Glutamatergic neuron (in vitro differentiated cells): ENCODE measurements at regions not wholly inside any gene's neighbourhood (a gene's known extent, or its start where the extent isn't known, plus 50 kb on each side); places are given as distances from the start of the nearest gene placed in this dataset.

Experiments
- DNase-seq: peaks from one replicate; pipeline ENCODE4 v3.0.0; 2022
- H3K27ac Mint-ChIP-seq: one replicate; pipeline ENCODE4 v1.8.0; 2020; ENCODE audit warnings: mild to moderate bottlenecking, mixed read lengths, inconsistent platforms; ENCODE audit not compliant: unreplicated experiment
- H3K27me3 Mint-ChIP-seq: one replicate; pipeline ENCODE4 v1.8.0; 2020; ENCODE audit warnings: mild to moderate bottlenecking, moderate library complexity, mixed read lengths, inconsistent platforms; ENCODE audit not compliant: unreplicated experiment
- H3K36me3 Mint-ChIP-seq: one replicate; pipeline ENCODE4 v1.8.0; 2020; ENCODE audit warnings: mild to moderate bottlenecking, mixed read lengths, inconsistent platforms; ENCODE audit not compliant: unreplicated experiment
- H3K4me1 Mint-ChIP-seq: one replicate; pipeline ENCODE4 v1.8.0; 2020; ENCODE audit warnings: mild to moderate bottlenecking, low read depth, mixed read lengths, inconsistent platforms; ENCODE audit not compliant: unreplicated experiment
- H3K4me3 Mint-ChIP-seq: one replicate; pipeline ENCODE4 v1.8.0; 2020; ENCODE audit warnings: mild to moderate bottlenecking, mixed read lengths, inconsistent platforms; ENCODE audit not compliant: unreplicated experiment
- H3K9me3 Mint-ChIP-seq: one replicate; pipeline ENCODE4 v1.8.0; 2020; ENCODE audit warnings: mild to moderate bottlenecking, moderate library complexity, mixed read lengths, inconsistent platforms; ENCODE audit not compliant: unreplicated experiment
- CTCF ChIP-seq: fragments of 200-600 bp; sonication (generic); IDR thresholded peaks from one replicate; pipeline ENCODE4 v1.5.0; 2021; ENCODE audit not compliant: partially characterized antibody, unreplicated experiment

GRCh38 chr12:89832336-89832735 is 123.7 kb upstream of the ATP2B1 start:
- H3K36me3 Mint-ChIP-seq: no peaks in the 10 kb centered on the region
- no peaks in the 10 kb centered on the region for H3K9me3 Mint-ChIP-seq
- H3K4me1 Mint-ChIP-seq: peaks cover 11% of the 10 kb centered on the region
- no peak overlapping the region for H3K4me3 Mint-ChIP-seq
- no peak overlapping the region for H3K27ac Mint-ChIP-seq
- H3K27me3 Mint-ChIP-seq: no peaks in the 10 kb centered on the region
- DNase-seq: no peak
- TF ChIP-seq CTCF: no peak

GRCh38 chr12:89831310-89832095 is 122.9 kb upstream of the ATP2B1 start:
- Mint-ChIP-seq H3K36me3 (no peaks in the 10 kb centered on the region), H3K27ac (no peak overlapping the region), H3K4me1 (peaks cover 11% of the 10 kb centered on the region), H3K27me3 (no peaks in the 10 kb centered on the region), H3K4me3 (no peak overlapping the region), H3K9me3 (no peaks in the 10 kb centered on the region)
- TF ChIP-seq CTCF: no peak
- no peak for DNase-seq

GRCh38 chr12:89829434-89829975 is 120.9 kb upstream of the ATP2B1 start:
- Mint-ChIP-seq H3K4me3 (no peak overlapping the region), H3K36me3 (no peaks in the 10 kb centered on the region), H3K27ac (no peak overlapping the region), H3K9me3 (no peaks in the 10 kb centered on the region), H3K4me1 (peaks cover 11% of the 10 kb centered on the region), H3K27me3 (no peaks in the 10 kb centered on the region)
- no peak for TF ChIP-seq CTCF
- DNase-seq: no peak

- Mint-ChIP-seq H3K36me3 (no peaks in the 10 kb centered on the region), H3K4me3 (no peak overlapping the region), H3K9me3 (no peaks in the 10 kb centered on the region), H3K27me3 (no peaks in the 10 kb centered on the region), H3K4me1 (peaks cover 7% of the 10 kb centered on the region), H3K27ac (no peak overlapping the region)
- no peak for DNase-seq
- TF ChIP-seq CTCF: no peak
Measured at GRCh38 chr12:89828575-89828974, 119.9 kb upstream of the ATP2B1 start.

GRCh38 chr12:89827592-89827991 is 119.0 kb upstream of the ATP2B1 start:
- TF ChIP-seq CTCF: no peak
- H3K4me1 Mint-ChIP-seq: peaks cover 3% of the 10 kb centered on the region
- no peak overlapping the region for H3K27ac Mint-ChIP-seq
- DNase-seq: no peak
- no peaks in the 10 kb centered on the region for H3K27me3 Mint-ChIP-seq
- H3K9me3 Mint-ChIP-seq: no peaks in the 10 kb centered on the region
- no peaks in the 10 kb centered on the region for H3K36me3 Mint-ChIP-seq
- no peak overlapping the region for H3K4me3 Mint-ChIP-seq
